Peyer's patch (tissue), 4 donors: ENCODE measurements at regions not wholly inside any gene's neighbourhood (a gene's known extent, or its start where the extent isn't known, plus 50 kb on each side); places are given as distances from the start of the nearest gene placed in this dataset.
A peak's percentile ranks its signal among the peaks of the same experiment; 100 is the strongest.

Experiments
- DNase-seq, 3 donors: peaks; one replicate each; pipeline ENCODE4 v3.0.0-alpha.2; 2017 to 2019
- H3K27ac ChIP-seq, 4 donors: fragments of 200-600 bp; sonication (generic); one replicate each; pipeline ENCODE4 v1.5.1; 2016 to 2019
- H3K27me3 ChIP-seq, 2 donors: fragments of 200-600 bp; sonication (generic); one replicate each; pipeline ENCODE4 v1.5.1; 2019
- H3K36me3 ChIP-seq, 3 donors: fragments of 200-600 bp; sonication (generic); one replicate each; pipeline ENCODE4 v1.5.1; 2016 to 2019
- H3K4me1 ChIP-seq, 4 donors: fragments of 200-600 bp; sonication (generic); one replicate each; pipeline ENCODE4 v1.5.1; 2016 to 2019
- H3K4me3 ChIP-seq, 4 donors: fragments of 200-600 bp; sonication (generic); 1 replicate in 3 of 4; 2 replicates in 1 of 4; pipeline ENCODE4 v1.5.1; 2016 to 2019; ENCODE audit warnings: mild to moderate bottlenecking in 1 of 4
- H3K9me3 ChIP-seq, 4 donors: fragments of 200-600 bp; sonication (generic); one replicate each; pipeline ENCODE4 v1.5.1; 2016 to 2019; ENCODE audit warnings: mild to moderate bottlenecking in 1 of 4
- CTCF ChIP-seq, 6 experiments: fragments of 450-650 bp in 4 of 6; fragments of 200-600 bp in 2 of 6; sonication (generic) in 1 of 6; IDR thresholded peaks; one replicate each; pipeline ENCODE4 v1.5.1; 2017 to 2019; ENCODE audit warnings: antibody characterized with exemption in 6 of 6, mild to moderate bottlenecking in 3 of 6, moderate library complexity in 1 of 6
- POLR2A ChIP-seq, 2 donors: fragments of 450-650 bp; IDR thresholded peaks; one replicate each; pipeline ENCODE4 v1.5.1; 2017; ENCODE audit warnings: antibody characterized with exemption in 2 of 2, mild to moderate bottlenecking in 2 of 2, moderate library complexity in 2 of 2

- DNase-seq, result peak in 1 of 3 donors; percentile 28
- TF ChIP-seq CTCF (IDR thresholded peaks at IDR 0.05), result no peak
- TF ChIP-seq POLR2A (IDR thresholded peaks at IDR 0.05), result no peak
- Histone ChIP-seq H3K4me3 (no peak overlapping the region), H3K4me1 (peaks cover 0 to 26% (median 3%) of the 10 kb centered on the region in 4 donors), H3K36me3 (no peaks in the 10 kb centered on the region), H3K9me3 (no peaks in the 10 kb centered on the region), H3K27ac (no peak overlapping the region), H3K27me3 (no peaks in the 10 kb centered on the region)
Measured at GRCh38 chr7:73974101-73974947, 53.6 kb upstream of the ELN start.

DNA sequence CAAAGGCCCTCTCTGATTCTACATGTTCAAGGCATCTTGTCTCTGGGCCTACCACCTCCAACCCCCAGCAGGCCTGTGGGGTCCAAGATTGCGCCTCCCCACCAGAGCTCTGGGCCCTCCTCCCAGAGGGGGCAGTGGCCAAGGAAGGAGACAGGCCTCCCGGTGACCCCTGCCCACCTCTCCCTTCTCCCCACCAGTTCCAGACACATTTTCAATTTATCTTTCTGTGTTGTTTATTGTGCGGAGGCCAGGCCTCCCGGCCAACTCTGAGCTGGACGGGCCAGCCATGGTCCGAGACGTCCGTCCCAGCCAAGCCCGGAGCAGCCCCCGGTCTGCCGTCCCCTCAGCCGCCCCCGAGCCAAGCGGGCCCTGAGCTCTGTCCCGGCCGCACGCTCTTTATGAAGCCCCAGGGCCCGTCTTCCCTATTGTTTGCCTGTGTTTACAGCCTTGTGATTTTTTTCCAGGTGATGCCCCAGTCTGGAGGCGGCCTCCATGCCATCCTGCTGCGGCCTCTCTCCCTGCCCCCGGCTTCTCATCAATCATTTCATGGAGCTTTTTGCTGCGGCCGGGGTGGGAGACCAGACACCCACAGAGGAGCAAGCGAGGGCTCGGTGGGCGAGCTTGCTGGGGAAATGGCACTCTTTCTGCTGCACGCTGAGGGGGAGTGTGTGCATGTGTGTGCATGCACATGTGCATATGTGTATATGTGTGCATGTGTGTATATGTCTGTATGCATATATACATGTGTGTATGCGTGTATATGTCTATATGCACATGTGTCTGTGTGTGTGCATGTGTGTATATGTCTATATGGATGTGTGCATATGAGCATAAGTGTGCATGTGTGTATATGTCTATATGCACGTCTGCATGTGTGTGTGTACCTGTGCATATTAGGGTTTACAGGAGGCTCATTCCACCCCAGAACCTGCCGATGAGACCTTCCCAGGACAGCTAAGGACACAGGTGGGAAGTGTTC, 52.7 kb upstream of the ELN start:
- no peak for TF ChIP-seq POLR2A (IDR thresholded peaks at IDR 0.05)
- no peak for TF ChIP-seq CTCF (IDR thresholded peaks at IDR 0.05)
- Histone ChIP-seq H3K27me3 (no peaks in the 10 kb centered on the region), H3K9me3 (no peaks in the 10 kb centered on the region), H3K27ac (no peak overlapping the region), H3K36me3 (no peaks in the 10 kb centered on the region), H3K4me1 (peaks cover 0 to 28% (median 3%) of the 10 kb centered on the region in 4 donors), H3K4me3 (no peak overlapping the region)
- DNase-seq, result peak in 1 of 3 donors; percentile 24

DNA sequence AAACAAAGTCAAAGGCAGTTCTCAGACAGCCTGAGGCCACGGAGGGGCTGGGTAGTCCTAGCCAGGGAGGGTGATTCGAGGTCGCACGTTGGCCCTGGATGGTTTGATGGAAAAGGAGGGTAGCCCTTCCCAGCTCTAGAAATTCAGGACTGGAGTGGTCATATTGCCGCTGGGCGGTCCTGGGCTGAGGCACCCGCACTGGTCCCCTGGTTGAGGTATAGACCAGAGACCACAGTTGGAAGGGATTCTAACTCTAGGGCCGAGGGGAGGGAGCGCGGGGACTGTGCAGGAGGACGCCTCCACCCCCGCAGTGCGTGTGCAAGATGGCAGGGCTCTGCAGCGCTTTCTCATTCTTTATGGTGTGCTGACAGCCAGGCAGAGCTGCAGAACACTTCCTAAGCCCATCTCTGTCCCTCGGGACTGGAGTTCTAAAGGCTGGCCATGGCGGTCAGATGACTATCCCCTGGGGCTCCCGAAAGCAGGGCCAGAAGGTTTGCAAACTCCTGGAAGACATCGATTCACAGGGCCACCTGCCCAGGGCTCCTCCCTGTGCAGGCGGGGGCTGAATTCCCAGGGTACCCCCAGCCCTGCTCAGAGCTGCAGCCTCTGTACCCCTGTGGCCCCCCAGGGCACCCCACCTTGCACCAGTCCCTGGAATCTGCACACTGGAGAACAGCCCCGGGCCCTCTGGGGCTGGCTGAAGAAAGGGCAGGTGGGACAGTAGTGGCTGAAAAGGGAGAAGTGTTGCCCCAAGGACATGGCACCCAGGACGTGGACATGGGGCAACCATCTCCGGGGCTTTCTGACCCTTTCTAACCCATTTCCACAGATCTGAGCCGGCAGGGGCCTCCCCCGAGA, 51.0 kb upstream of the ELN start:
- peak in 1 of 3 donors; percentile 28 for DNase-seq
- H3K9me3 ChIP-seq, result no peaks in the 10 kb centered on the region
- peaks cover 0 to 28% (median 3%) of the 10 kb centered on the region in 4 donors for H3K4me1 ChIP-seq
- no peaks in the 10 kb centered on the region for H3K27me3 ChIP-seq
- H3K36me3 ChIP-seq, result no peaks in the 10 kb centered on the region
- no peak overlapping the region for H3K27ac ChIP-seq
- no peak overlapping the region for H3K4me3 ChIP-seq
- no peak for TF ChIP-seq POLR2A (IDR thresholded peaks at IDR 0.05)
- no peak for TF ChIP-seq CTCF (IDR thresholded peaks at IDR 0.05)

GRCh38 chr7:73977619-73978618, 50.1 kb upstream of the ELN start:
- no peaks in the 10 kb centered on the region for H3K27me3 ChIP-seq
- H3K4me3 ChIP-seq, result no peak overlapping the region
- peaks cover 0 to 28% (median 3%) of the 10 kb centered on the region in 4 donors for H3K4me1 ChIP-seq
- no peaks in the 10 kb centered on the region for H3K36me3 ChIP-seq
- DNase-seq, result peak in 2 of 3 donors; percentile 82 to 88
- peak overlapping the region in 3 of 4 donors; percentile 48 to 89 (median 85) for H3K27ac ChIP-seq
- no peak for TF ChIP-seq POLR2A (IDR thresholded peaks at IDR 0.05)
- no peaks in the 10 kb centered on the region for H3K9me3 ChIP-seq
